ENCODE measurements at regions not wholly inside any gene's neighbourhood (a gene's known extent, or its start where the extent isn't known, plus 50 kb on each side); places are given as distances from the start of the nearest gene placed in this dataset.

DNA sequence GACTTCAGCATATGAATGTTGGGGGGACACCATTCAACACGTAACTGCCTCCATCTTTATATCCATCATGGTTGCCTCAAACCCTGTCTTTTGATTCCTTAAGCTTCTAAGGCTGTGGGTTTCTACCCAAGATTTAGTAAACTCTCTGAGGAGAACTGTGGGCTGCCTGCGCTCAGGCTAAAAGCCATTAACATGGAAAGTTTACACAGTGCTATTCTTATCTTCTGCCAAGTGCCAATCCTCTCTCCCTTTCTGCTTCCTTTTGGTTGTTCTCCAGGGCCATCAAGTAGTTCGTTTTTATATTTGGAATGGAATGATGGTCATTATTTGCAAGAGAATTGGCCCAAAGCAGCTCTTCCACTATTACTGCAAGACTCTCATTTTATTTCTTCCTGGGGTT lies 97.3 kb upstream of the KLF14 start:
- TF ChIP-seq, protein P1, sequence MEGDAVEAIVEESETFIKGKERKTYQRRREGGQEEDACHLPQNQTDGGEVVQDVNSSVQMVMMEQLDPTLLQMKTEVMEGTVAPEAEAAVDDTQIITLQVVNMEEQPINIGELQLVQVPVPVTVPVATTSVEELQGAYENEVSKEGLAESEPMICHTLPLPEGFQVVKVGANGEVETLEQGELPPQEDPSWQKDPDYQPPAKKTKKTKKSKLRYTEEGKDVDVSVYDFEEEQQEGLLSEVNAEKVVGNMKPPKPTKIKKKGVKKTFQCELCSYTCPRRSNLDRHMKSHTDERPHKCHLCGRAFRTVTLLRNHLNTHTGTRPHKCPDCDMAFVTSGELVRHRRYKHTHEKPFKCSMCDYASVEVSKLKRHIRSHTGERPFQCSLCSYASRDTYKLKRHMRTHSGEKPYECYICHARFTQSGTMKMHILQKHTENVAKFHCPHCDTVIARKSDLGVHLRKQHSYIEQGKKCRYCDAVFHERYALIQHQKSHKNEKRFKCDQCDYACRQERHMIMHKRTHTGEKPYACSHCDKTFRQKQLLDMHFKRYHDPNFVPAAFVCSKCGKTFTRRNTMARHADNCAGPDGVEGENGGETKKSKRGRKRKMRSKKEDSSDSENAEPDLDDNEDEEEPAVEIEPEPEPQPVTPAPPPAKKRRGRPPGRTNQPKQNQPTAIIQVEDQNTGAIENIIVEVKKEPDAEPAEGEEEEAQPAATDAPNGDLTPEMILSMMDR (IDR thresholded peaks at IDR 0.05) = no peak
- no peak for TF ChIP-seq POLR2A (IDR thresholded peaks at IDR 0.05)

All from testis (tissue), 2 donors.